ENCODE measurements at regions not wholly inside any gene's neighbourhood (a gene's known extent, or its start where the extent isn't known, plus 50 kb on each side); places are given as distances from the start of the nearest gene placed in this dataset.

- no peak for TF ChIP-seq RAD21 (IDR thresholded peaks at IDR 0.05 in 1 of 2, conservative IDR thresholded peaks at IDR 0.05 in 1 of 2; ENCODE audit: low read depth in 2 of 2, low read length in 2 of 2)
- no peak for TF ChIP-seq SIN3A (conservative IDR thresholded peaks at IDR 0.05 in 1 of 2, IDR thresholded peaks at IDR 0.05 in 1 of 2; ENCODE audit: low read depth in 1 of 2, low read length in 2 of 2)
- TF ChIP-seq CHD2 (IDR thresholded peaks at IDR 0.05; ENCODE audit: low read length) = no peak
- no peak for TF ChIP-seq HDAC2 (IDR thresholded peaks at IDR 0.05; ENCODE audit: borderline replicate concordance in 1 of 2, low read depth in 2 of 2, low read length in 2 of 2)
These were observed 666.7 kb downstream of the LRRC70 start for GRCh38 chr5:63245271-63245670.

Data from H1 (cell line).